ENCODE measurements at regions not wholly inside any gene's neighbourhood (a gene's known extent, or its start where the extent isn't known, plus 50 kb on each side); places are given as distances from the start of the nearest gene placed in this dataset.

- TF ChIP-seq CTCF (IDR thresholded peaks at IDR 0.05), result no peak
- no peak for TF ChIP-seq GATA2 (CRISPR knock-in tag; IDR thresholded peaks at IDR 0.05)
- TF ChIP-seq POLR2AphosphoS5 (IDR thresholded peaks at IDR 0.05; ENCODE audit: low read depth, low read length), result no peak
- TF ChIP-seq RXRA (IDR thresholded peaks at IDR 0.05; ENCODE audit: borderline replicate concordance, low read depth), result no peak
- TF ChIP-seq YY1 (IDR thresholded peaks at IDR 0.05; ENCODE audit: low read depth), result no peak
- TF ChIP-seq NRF1 (IDR thresholded peaks at IDR 0.05; ENCODE audit: low read depth, low read length), result no peak
- TF ChIP-seq RFX5 (IDR thresholded peaks at IDR 0.05; ENCODE audit: low read length), result no peak
- TF ChIP-seq, protein P1, sequence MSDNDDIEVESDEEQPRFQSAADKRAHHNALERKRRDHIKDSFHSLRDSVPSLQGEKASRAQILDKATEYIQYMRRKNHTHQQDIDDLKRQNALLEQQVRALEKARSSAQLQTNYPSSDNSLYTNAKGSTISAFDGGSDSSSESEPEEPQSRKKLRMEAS (IDR thresholded peaks at IDR 0.05; ENCODE audit: low read depth), result no peak
Observed at GRCh38 chr6:80402266-80402665, 295.8 kb downstream of the BCKDHB start.
